Frontal cortex (tissue), 3 donors: ENCODE measurements at regions not wholly inside any gene's neighbourhood (a gene's known extent, or its start where the extent isn't known, plus 50 kb on each side); places are given as distances from the start of the nearest gene placed in this dataset.
"Not testable (repeated sequence)": the region's sequence is repeated elsewhere in the genome, so short reads cannot be mapped to it uniquely, and the experiment has no call there.

Source experiments
- DNase-seq, 2 donors: peaks; one replicate each; pipeline ENCODE4 v3.0.0; 2012; ENCODE audit warnings: low spot score in 2 of 2
- FAIRE-seq: peaks from 2 replicates; lab custom pipeline; 2012; peaks lifted over from hg19 to GRCh38; lab: Jason Lieb, UNC
- donor health status: control.
- donor health status: control.
- donor health status: control.

DNA sequence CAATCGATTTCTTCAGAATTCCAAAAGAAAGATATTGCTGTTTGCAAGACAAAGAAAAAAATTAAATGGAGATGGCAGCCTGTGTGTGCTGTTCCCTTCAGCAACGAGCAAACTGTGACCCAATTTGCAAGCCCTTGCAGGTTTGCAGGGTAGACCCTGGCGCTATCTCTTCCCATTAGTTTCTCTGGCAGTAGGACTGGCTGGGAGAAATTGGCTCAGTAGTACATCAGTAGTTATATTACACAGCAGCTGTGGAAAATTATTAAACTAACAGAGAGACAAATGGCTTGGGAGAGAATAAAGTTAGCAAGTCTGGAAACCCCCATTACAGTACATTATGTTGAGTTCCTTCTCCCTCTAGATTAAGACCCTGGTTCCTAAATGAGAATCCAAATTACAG is 116.4 kb upstream of the ITGB1 start:
- DNase-seq: no peak

DNA sequence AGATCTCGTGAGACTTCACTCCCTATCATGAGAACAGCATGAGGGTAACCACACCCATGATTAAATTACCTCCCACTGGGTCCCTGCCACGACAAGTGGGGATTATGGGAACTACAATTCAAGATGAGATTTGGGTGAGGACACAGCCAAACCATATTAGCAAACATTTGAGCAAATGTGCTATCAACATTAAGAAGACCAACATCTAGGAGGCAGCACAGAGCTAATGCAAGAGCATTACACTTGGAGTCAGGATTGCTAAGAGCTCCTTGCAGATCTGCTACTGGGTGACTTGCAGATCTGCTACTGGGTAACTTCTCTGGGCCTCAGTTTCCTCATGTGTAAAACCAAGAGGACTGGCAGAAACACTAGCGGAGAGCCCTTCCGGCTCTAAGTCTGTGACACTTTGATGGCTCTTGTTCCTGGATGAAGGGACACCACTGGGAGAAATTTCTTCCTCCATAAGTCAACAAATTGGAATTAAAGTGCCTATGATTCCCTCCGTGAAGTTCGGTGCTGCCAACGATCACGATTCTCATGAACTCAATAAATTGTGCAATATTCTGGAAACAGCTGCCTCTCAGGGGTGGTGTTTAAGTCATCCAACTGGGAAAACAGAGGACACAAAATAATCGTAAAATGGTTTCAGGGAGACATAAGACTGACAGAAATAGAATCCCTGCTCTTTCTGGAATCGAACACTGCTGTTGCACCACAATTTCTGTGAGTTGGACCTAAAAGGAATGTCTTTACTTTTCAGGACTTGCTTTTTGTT is 115.8 kb upstream of the ITGB1 start:
- FAIRE-seq: no peak
- no peak for DNase-seq

More for the DNA sequence above, 116.4 kb upstream of the ITGB1 start:
- FAIRE-seq: no peak

DNA sequence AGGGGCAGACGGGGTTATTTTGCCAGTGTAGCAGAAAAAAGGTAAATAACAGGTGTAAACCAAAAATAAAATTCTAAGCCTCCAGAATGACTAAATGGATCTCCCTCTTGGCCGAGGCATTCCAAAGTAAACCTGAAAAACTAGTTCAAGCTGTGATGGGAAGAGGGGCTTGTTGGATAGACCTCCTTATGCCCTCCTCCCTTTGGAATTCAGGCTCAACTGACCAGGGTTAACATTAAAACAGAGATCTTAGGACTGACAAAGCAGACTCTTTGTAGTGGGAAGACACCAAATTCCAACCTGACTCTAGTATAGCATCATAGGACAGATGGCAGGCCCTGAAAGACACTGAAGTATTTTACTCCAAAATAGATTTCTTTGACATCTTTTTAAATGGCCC is 113.8 kb upstream of the ITGB1 start:
- DNase-seq (no peak), FAIRE-seq (no peak)

DNA sequence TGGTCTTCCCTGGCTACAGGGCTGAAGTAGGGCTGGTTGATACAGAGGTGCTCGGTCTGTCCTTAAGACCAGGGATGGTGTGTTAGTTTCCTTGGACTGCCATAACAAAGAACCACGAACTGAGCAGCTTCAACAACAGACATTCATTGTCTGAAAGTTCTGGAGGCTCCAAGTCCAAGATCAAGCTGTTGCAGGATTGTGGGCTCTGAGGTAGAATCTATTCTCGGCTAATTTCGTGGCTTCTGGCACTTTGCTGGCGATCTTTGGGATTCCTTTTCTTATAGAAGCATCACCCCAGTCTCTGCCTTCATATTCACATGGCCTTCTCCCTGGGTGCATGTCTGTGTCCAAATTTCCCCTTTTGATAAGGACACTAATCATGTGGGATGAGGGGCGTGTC is 112.1 kb upstream of the ITGB1 start:
- no peak for FAIRE-seq
- DNase-seq: no peak

DNA sequence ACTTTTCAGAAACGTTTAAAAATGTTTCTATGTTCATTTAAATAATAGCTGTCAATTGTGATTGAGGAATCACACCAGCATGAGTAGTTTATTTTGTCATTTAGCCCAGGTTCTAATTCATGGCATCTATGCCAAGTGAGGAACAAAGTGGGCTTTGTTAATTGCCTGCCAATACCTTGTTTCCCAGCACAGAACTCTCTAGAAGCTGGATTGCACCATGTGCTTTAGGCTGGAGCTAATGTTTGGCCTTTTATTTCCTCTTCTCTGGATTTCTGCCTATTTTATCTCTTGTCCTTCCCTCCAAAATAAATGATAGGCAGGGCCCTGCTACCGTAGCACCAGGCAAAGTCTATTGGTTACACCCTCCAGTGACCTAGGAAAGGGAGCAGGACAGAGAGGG is 109.9 kb upstream of the ITGB1 start:
- FAIRE-seq (no peak), DNase-seq (no peak)

DNA sequence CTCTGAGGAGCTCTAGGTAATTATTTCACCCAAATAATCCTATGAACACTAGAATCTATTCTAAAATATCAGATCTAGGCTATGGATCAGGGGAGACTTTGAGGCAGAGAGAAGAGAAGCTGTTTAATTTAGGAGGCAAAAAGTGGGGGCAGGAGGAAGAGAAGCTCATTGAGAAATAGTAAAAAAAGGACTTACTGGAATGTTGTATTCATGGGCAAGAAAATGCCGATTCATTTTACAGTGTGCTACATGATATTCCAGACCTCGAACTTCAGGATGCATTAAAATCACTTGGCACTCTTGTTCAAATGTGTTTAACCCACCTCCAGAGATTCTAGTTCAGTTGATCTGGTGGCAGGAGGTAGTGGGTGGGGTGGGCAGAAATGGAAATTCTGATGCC is 109.5 kb upstream of the ITGB1 start:
- no peak for DNase-seq
- FAIRE-seq: no peak

DNA sequence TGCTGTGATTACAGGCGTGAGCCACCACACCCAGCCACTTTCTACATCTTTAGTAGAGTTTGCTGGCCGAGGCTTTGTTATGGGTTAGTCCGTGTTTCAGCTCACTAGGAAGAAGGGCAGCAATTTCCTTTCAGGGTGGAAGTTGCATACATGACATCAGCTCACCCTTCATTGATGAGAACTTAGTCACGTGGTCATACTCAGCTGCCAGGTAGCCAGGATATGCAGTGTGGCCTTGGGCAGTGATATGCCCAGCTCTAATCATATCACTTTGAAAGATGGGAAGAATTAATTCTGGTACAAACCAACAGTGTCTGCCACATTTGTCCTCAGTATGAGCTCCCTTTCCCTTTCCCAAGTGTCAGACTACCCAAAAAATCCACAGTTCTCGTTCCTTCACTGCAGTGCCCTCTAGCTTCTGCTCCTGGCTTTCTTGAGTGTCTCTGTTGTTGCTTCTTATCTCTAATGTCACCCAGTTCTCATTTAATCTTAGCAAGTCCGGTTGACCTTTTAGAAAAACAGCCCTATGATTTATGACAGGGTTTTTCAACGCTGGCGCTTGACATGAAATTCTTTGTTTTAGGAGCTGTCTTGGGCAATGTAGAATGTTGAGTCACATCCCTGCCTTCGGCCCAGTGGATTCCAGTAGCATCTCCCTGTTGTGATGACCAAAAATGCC is 108.7 kb upstream of the ITGB1 start:
- DNase-seq (no peak), FAIRE-seq (no peak)

DNA sequence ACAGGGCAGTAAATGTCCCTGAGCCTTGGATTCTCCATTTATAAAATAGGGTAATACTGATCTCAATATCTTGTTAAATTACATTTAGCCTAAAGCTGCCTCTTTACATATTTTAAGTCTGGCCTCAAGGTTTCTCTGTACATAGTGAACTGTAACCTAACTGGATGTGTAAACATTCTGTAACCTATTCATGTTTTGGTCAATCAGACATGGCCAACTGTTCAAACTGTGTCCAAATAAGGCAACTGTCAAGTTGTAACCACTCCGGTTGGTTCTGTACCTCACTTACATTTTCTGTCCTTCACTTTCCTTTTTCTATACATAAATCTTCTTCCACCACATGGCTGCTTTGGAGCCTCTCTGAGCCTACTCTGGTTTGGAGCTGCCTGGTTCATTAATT is 107.1 kb upstream of the ITGB1 start:
- no peak for FAIRE-seq
- DNase-seq: no peak

DNA sequence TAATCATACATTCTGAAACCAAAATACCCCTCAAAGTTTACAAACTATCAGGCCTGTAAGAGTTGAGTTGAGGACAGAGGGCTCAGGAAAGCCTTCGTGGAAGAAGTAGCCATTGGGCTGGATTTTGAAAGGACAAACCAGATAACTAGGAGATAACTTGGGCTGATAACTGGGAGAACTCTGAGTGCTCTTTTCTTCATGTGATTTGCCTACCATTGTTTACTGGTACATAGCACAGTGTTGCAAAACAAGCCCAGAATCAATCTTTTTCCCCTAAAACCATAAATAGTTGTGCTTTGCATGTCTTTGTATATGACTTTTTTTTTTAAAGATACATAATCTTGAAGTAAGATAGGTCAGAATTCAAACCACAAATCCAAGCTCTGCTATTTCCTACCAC is 106.7 kb upstream of the ITGB1 start:
- FAIRE-seq: no peak
- DNase-seq: no peak

DNA sequence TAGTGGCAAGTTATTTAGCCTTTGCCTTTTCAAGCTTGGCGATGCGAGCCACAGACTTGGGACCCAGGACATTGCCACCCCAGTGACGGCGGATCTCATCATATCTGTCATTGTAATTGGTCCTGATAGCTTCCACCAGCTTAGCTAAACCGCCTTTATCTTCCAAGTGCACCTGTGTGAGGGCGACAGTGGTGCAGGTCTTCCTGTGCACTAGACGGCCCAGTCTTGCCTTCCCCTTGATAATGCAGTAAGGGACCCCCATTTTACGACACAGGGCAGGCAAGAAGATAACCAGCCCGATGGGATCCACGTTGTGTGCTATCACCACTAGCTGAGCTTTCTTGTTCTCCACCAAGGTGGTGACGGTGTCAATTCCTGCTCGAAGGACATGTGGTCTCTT is 99.6 kb upstream of the ITGB1 start:
- DNase-seq: no peak
- FAIRE-seq: no peak

DNA sequence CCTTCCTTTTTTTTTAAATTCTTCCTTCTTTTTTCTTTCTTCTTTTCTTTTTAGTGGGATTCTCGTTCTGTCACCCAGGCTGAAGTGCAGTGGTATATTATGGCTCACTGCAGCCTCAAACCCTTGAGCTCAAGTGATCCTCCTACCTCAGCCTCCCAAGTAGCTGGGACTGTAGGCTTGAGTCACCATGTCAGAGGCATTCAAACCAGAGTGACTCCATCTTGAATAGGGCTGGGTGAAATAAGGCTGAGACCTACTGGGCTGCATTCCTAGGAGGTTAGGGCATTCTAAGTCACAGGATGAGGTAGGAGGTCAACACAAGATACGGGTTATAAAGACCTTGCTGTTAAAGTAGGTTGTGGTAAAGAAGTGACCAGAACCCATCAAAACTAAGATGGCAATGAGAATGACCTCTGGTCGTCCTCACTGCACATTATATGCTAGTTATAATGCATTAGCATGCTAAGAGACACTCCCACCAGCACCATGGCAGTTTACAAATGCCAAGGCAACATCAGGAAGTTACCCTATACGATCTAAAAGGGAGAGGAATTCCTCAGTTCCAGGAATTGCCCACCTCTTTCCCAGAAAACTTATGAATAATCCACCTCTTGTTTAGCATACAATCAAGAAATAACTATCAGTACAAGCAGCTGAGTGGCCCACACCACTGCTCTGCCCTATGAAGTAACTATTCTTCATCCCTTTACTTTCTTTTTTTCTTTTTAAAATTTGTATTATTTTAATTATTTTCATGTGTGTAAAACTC is 99.0 kb upstream of the ITGB1 start:
- FAIRE-seq: no peak
- no peak for DNase-seq

DNA sequence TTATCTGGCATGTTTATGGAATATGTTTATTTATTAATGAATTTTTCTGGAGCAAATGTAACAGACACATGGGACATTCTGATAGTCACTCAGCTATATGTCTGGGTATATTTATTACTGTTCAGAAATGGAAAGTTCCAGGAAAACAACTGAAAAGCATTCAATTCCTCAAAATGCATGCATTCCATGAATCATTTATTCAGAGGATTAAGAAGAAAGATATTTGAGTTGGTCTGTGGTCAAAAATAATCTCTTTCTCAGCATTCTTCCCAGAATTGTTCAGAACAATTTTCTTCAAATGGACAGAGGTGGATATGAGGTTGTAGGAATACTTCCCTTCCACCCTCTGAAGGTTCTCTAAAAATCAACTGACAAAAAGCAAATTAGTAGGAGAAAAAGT is 97.6 kb upstream of the ITGB1 start:
- FAIRE-seq (no peak), DNase-seq (no peak)

DNA sequence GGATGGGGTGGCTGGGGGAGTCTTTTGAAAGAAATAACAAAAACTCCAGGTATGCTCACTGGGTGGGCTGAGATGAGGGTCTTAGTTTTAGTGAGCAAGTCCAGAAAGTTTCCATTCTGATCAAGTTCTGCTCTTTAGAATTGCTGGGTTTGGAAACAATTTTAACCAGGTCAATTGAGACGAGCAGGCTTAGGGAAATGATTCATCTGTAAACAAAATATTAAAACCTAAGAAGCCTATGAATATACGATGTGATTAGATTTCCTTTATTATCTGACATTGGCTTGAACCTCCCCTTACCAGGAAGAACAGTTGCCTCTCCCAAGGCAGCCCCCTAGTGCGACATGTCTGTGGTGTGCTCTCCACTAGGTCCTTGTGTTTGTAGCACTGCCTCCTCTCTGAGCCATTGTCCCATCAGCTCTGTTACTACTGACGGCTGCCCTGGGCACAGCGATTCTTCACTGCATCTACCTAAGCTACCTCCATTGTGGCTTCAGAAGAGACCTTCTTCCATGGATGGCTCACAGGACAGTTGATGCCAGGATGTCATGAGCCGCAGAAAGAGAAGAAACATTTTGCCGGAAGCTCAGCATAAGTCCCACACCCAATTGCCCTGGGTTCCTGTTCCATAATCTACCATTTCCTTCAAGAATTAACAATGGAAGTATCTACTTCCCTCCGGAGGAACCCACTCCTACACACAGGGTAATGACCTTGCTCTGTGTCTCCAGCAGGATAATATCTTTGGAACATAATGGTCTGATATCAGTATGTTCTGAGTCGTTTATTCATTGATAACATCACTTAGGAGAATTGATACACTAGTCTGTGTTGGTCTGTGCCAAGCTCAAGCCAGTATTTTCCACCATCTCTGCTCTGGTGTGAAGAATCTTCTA is 95.1 kb upstream of the ITGB1 start:
- no peak for DNase-seq

DNA sequence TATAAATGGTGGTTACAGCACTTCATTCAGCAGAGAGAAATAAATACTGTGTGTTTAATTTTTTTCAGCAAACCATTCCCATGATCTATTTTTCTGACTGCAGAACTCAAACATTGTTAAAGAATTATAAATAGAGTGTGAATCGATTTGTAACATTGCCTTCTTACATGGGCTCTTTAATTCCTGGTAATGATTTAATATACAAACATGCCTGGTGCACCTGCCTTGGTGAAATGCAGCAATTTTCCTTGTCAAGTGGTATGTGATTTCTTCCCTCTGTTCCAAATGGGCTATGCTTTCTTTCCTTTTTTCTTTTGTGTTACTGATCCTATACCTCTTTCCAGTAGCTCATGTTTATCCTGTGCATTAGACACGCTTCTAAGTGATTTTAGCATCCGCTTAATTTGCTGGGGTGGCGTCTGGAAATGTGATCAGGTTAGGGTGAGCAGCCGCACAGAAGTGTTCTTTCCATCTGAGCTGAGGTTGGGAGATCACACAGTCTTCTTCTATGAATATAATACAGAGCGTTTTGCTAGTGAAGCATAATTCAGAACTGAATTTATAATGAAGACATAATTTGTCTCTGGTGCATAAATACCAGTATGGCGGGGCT is 94.3 kb upstream of the ITGB1 start:
- FAIRE-seq: no peak

More for the DNA sequence above, 95.1 kb upstream of the ITGB1 start:
- FAIRE-seq: no peak

DNA sequence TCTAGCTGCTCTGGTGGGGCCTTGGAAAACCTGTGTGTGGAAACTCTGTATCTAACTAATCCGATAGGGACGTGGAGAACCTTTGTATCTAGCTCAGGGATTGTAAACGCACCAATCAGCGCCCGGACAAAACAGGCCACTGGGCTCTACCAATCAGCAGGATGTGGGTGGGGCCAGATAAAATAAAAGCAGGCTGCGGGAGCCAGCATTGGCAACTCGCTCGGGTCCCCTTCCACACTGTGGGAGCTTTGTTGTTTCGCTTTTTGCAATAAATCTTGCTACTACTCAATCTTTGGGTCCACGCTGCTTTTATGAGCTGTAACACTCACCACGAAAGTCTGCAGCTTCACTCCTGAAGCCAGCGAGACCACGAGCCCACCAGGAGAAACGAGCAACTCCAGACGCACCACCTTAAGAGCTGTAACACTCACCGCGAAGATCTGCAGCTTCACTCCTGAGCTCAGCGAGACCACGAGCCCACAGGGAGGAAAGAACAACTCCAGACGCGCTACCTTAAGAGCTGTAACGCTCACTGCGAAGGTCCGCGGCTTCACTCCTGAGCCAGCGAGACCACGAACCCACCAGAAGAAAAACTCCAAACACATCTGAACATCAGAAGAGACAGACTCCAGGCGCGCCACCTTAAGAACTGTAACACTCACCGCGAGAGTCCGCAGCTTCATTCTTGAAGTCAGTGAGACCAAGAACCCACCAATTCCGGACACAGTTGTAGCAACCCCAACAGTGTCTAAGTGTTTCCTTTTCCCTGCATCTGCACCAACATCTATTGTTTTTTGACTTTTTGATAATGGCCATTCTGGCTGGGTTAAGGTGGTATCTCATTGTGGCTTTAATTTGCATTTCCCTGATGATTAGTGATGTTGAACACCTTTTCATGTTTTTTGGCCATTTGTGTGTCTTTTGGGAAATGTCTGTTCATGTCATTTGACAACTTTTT is 92.2 kb upstream of the ITGB1 start:
- not testable (repeated sequence) for DNase-seq, FAIRE-seq

More for the DNA sequence above, 94.3 kb upstream of the ITGB1 start:
- DNase-seq: no peak

DNA sequence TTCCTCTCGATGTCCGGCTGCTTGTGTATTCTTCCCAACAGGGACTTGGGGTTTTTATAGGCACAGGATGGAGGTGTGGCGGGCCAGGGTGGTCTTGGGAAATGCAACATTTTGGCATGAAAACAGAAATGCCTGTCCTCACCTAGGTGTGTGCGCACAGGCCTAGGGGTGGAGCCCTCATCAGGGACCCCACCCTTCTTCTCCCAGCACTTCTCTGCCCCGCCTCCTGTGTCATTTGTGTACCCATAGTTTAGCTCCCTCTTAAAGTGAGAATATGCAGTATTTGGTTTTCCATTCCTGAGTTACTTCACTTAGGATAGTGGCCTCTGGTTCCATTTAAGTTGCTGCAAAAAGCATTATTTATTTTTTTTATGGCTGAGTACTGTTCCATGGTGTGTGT is 90.2 kb upstream of the ITGB1 start:
- no peak for FAIRE-seq
- DNase-seq: no peak

DNA sequence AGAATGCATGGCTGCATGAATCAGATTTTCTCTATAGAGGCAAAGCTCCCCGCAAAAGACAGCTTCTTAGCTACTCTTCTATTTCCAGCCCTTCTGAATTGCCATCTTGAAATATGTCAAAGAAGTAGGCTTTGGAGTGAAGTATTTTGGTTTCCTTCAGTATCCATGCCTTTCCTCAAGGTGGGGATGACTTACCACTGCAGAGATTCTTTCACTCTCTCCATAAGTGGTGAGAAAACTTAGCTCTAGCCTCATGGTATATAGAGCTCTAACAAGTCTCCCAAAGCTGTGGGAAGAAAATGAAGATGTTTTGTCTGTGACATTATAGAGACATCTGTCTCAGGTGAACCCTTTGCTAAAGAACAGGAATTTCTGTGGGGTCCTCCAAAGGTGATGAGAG is 89.6 kb upstream of the ITGB1 start:
- FAIRE-seq: no peak
- DNase-seq: no peak

DNA sequence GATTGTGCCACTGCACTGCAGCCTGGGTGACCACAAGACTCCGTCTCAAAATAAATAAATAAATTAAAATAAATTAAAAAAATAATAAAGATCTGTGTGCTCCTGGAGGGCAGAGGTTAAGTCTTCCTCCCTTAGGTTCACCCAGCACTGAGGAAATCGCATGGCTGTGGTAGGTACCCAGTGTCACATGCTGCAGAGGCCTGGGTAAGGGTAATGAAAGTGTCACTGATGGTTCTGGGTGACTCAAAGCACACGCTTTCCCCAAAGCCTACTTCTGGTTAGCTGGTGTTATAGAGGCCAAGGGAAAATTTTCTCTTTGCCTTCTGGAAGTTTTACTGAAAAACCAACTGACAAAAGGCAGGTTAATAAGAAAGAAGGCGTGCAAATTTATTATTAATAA is 88.8 kb upstream of the ITGB1 start:
- FAIRE-seq (no peak), DNase-seq (no peak)
